ENCODE measurements at regions not wholly inside any gene's neighbourhood (a gene's known extent, or its start where the extent isn't known, plus 50 kb on each side); places are given as distances from the start of the nearest gene placed in this dataset.

GRCh38 chr2:149906886-149907285 is 319.3 kb upstream of the MMADHC start:
- Mint-ChIP-seq H3K36me3 (no peaks in the 10 kb centered on the region), H3K27me3 (no peaks in the 10 kb centered on the region), H3K27ac (no peak overlapping the region), H3K4me3 (no peak overlapping the region), H3K9me3 (no peaks in the 10 kb centered on the region), H3K4me1 (no peaks in the 10 kb centered on the region)
- CTCF ChIA-PET, result no interaction called here
- no peak for DNase-seq

GRCh38 chr2:149904352-149905175 is 317.0 kb upstream of the MMADHC start:
- Mint-ChIP-seq H3K27ac (no peak overlapping the region), H3K36me3 (no peaks in the 10 kb centered on the region), H3K27me3 (no peaks in the 10 kb centered on the region), H3K4me1 (no peaks in the 10 kb centered on the region), H3K9me3 (peaks cover 2% of the 10 kb centered on the region), H3K4me3 (no peak overlapping the region)
- CTCF ChIA-PET, result no interaction called here
- DNase-seq, result no peak

- H3K27ac Mint-ChIP-seq, result no peak overlapping the region
- H3K4me3 Mint-ChIP-seq, result no peak overlapping the region
- DNase-seq, result no peak
- H3K27me3 Mint-ChIP-seq, result no peaks in the 10 kb centered on the region
- no peaks in the 10 kb centered on the region for H3K4me1 Mint-ChIP-seq
- CTCF ChIA-PET, result no interaction called here
- peaks cover 3% of the 10 kb centered on the region for H3K9me3 Mint-ChIP-seq
- H3K36me3 Mint-ChIP-seq, result no peaks in the 10 kb centered on the region
These were observed 316.1 kb upstream of the MMADHC start for GRCh38 chr2:149903626-149904025.

- H3K4me3 Mint-ChIP-seq, result no peak overlapping the region
- H3K9me3 Mint-ChIP-seq, result peaks cover 3% of the 10 kb centered on the region
- no peak overlapping the region for H3K27ac Mint-ChIP-seq
- DNase-seq, result no peak
- CTCF ChIA-PET, result no interaction called here
- no peaks in the 10 kb centered on the region for H3K27me3 Mint-ChIP-seq
- H3K36me3 Mint-ChIP-seq, result no peaks in the 10 kb centered on the region
- H3K4me1 Mint-ChIP-seq, result no peaks in the 10 kb centered on the region
These were observed 314.5 kb upstream of the MMADHC start for GRCh38 chr2:149902081-149902480.

GRCh38 chr2:149901231-149901859 is 313.8 kb upstream of the MMADHC start:
- Mint-ChIP-seq H3K4me3 (no peak overlapping the region), H3K27me3 (no peaks in the 10 kb centered on the region), H3K4me1 (no peaks in the 10 kb centered on the region), H3K9me3 (peaks cover 3% of the 10 kb centered on the region), H3K27ac (no peak overlapping the region), H3K36me3 (no peaks in the 10 kb centered on the region)
- CTCF ChIA-PET, result no interaction called here
- DNase-seq, result no peak

- no peaks in the 10 kb centered on the region for H3K36me3 Mint-ChIP-seq
- no peak overlapping the region for H3K27ac Mint-ChIP-seq
- H3K4me3 Mint-ChIP-seq, result no peak overlapping the region
- no peak for DNase-seq
- H3K9me3 Mint-ChIP-seq, result peaks cover 3% of the 10 kb centered on the region
- CTCF ChIA-PET, result no interaction called here
- H3K4me1 Mint-ChIP-seq, result no peaks in the 10 kb centered on the region
- H3K27me3 Mint-ChIP-seq, result no peaks in the 10 kb centered on the region
These were observed 311.8 kb upstream of the MMADHC start for GRCh38 chr2:149899390-149899789.

- Mint-ChIP-seq H3K9me3 (peaks cover 3% of the 10 kb centered on the region), H3K36me3 (no peaks in the 10 kb centered on the region), H3K27me3 (no peaks in the 10 kb centered on the region), H3K27ac (no peak overlapping the region), H3K4me3 (no peak overlapping the region), H3K4me1 (no peaks in the 10 kb centered on the region)
- no peak for DNase-seq
- CTCF ChIA-PET, result no interaction called here
These were observed 307.2 kb upstream of the MMADHC start for GRCh38 chr2:149894760-149895159.

- CTCF ChIA-PET, result no interaction called here
- H3K4me3 Mint-ChIP-seq, result no peak overlapping the region
- no peaks in the 10 kb centered on the region for H3K36me3 Mint-ChIP-seq
- no peaks in the 10 kb centered on the region for H3K27me3 Mint-ChIP-seq
- no peak overlapping the region for H3K27ac Mint-ChIP-seq
- no peaks in the 10 kb centered on the region for H3K9me3 Mint-ChIP-seq
- H3K4me1 Mint-ChIP-seq, result no peaks in the 10 kb centered on the region
- no peak for DNase-seq
These were observed 306.7 kb upstream of the MMADHC start for GRCh38 chr2:149894226-149894625.

GRCh38 chr2:149892563-149892962 is 305.0 kb upstream of the MMADHC start:
- no peak overlapping the region for H3K27ac Mint-ChIP-seq
- no peak for DNase-seq
- H3K9me3 Mint-ChIP-seq, result no peaks in the 10 kb centered on the region
- CTCF ChIA-PET, result no interaction called here
- H3K4me1 Mint-ChIP-seq, result no peaks in the 10 kb centered on the region
- H3K4me3 Mint-ChIP-seq, result no peak overlapping the region
- no peaks in the 10 kb centered on the region for H3K36me3 Mint-ChIP-seq
- no peaks in the 10 kb centered on the region for H3K27me3 Mint-ChIP-seq

GRCh38 chr2:149885946-149886345 is 298.4 kb upstream of the MMADHC start:
- CTCF ChIA-PET, result interaction anchor here (0.8 kb wide), 1 partner anchor 22 kb away, joined by 3 read pairs; no protein-coding TSS in a partner anchor
- Mint-ChIP-seq H3K27me3 (no peaks in the 10 kb centered on the region), H3K4me3 (no peak overlapping the region), H3K27ac (no peak overlapping the region), H3K9me3 (no peaks in the 10 kb centered on the region), H3K36me3 (no peaks in the 10 kb centered on the region), H3K4me1 (no peaks in the 10 kb centered on the region)
- DNase-seq, result no peak

- H3K27ac Mint-ChIP-seq, result no peak overlapping the region
- H3K4me3 Mint-ChIP-seq, result no peak overlapping the region
- H3K36me3 Mint-ChIP-seq, result no peaks in the 10 kb centered on the region
- no peak for DNase-seq
- no peaks in the 10 kb centered on the region for H3K27me3 Mint-ChIP-seq
- no peaks in the 10 kb centered on the region for H3K9me3 Mint-ChIP-seq
- H3K4me1 Mint-ChIP-seq, result no peaks in the 10 kb centered on the region
- CTCF ChIA-PET, result no interaction called here
These were observed 297.9 kb upstream of the MMADHC start for GRCh38 chr2:149885468-149885867.

- no peaks in the 10 kb centered on the region for H3K9me3 Mint-ChIP-seq
- CTCF ChIA-PET, result interaction anchor here (0.9 kb wide), 1 partner anchor 9 kb away, joined by 3 read pairs; no protein-coding TSS in a partner anchor
- H3K4me3 Mint-ChIP-seq, result no peak overlapping the region
- no peak overlapping the region for H3K27ac Mint-ChIP-seq
- no peaks in the 10 kb centered on the region for H3K36me3 Mint-ChIP-seq
- H3K27me3 Mint-ChIP-seq, result no peaks in the 10 kb centered on the region
- DNase-seq, result no peak
- H3K4me1 Mint-ChIP-seq, result no peaks in the 10 kb centered on the region
These were observed 297.3 kb upstream of the MMADHC start for GRCh38 chr2:149884871-149885270.

- CTCF ChIA-PET, result no interaction called here
- Mint-ChIP-seq H3K4me1 (no peaks in the 10 kb centered on the region), H3K27me3 (no peaks in the 10 kb centered on the region), H3K4me3 (no peak overlapping the region), H3K9me3 (no peaks in the 10 kb centered on the region), H3K36me3 (no peaks in the 10 kb centered on the region), H3K27ac (no peak overlapping the region)
- DNase-seq, result no peak
These were observed 290.3 kb upstream of the MMADHC start for GRCh38 chr2:149877913-149878312.

GRCh38 chr2:149877074-149877473 is 289.5 kb upstream of the MMADHC start:
- no peak for DNase-seq
- H3K4me1 Mint-ChIP-seq, result no peaks in the 10 kb centered on the region
- no peak overlapping the region for H3K4me3 Mint-ChIP-seq
- no peaks in the 10 kb centered on the region for H3K27me3 Mint-ChIP-seq
- H3K36me3 Mint-ChIP-seq, result no peaks in the 10 kb centered on the region
- no peaks in the 10 kb centered on the region for H3K9me3 Mint-ChIP-seq
- no peak overlapping the region for H3K27ac Mint-ChIP-seq
- CTCF ChIA-PET, result no interaction called here

- no peak for DNase-seq
- no peaks in the 10 kb centered on the region for H3K4me1 Mint-ChIP-seq
These were observed 286.4 kb upstream of the MMADHC start for GRCh38 chr2:149873936-149874335.

More at GRCh38 chr2:149873936-149874335, 286.4 kb upstream of the MMADHC start:
- no peak overlapping the region for H3K27ac Mint-ChIP-seq
- no peaks in the 10 kb centered on the region for H3K27me3 Mint-ChIP-seq
- CTCF ChIA-PET, result no interaction called here
- no peaks in the 10 kb centered on the region for H3K36me3 Mint-ChIP-seq
- H3K9me3 Mint-ChIP-seq, result peaks cover 2% of the 10 kb centered on the region
- H3K4me3 Mint-ChIP-seq, result no peak overlapping the region

Measured in activated naive CD4-positive, alpha-beta T cell treated with anti-CD3 and anti-CD28 coated beads, Interleukin-2, amount 10 ng/mL, durations not matched to agents 7 days and 5 days (primary cell).